ENCODE measurements at regions not wholly inside any gene's neighbourhood (a gene's known extent, or its start where the extent isn't known, plus 50 kb on each side); places are given as distances from the start of the nearest gene placed in this dataset.

DNA sequence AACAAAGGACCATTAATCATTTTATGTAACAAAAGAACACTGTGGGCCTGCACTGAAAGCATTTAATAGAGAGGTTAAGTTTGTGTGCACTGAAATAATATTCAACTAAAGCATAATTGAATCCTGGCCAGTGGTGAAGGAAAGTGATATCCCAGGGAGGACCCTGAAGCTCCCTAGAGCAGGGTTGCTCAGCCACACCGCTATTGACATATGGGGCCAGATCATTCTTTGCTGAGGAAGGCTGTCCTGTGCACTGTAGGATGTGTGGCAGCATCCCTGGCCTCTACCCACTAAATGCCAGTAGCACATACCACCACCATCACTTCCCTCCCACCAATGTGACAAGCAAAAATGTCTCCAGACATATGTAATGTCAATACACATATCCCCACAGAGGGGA lies 166.1 kb upstream of the MTNR1B start:
- Histone ChIP-seq H3K4me3 (replicated peaks in 1 of 3; ENCODE audit: insufficient read depth in 1 of 3, low read depth in 2 of 3, low read length in 3 of 3) (no peak overlapping the region), H3K4me1 (ENCODE audit: insufficient read depth, low read length) (no peaks in the 10 kb centered on the region), H3K79me2 (ENCODE audit: insufficient read depth, low read length) (no peaks in the 10 kb centered on the region), H2AFZ (ENCODE audit: low read length) (no peak overlapping the region), H3K27me3 (ENCODE audit: control insufficient read depth in 1 of 2, insufficient read depth in 2 of 2, low read length in 2 of 2) (no peaks in the 10 kb centered on the region), H3K27ac (ENCODE audit: extremely low read length, insufficient read depth, low read length) (no peak overlapping the region), H4K20me1 (ENCODE audit: insufficient read depth, low read length) (no peaks in the 10 kb centered on the region), H3K36me3 (replicated peaks in 1 of 2; ENCODE audit: control insufficient read depth in 1 of 2, insufficient read depth in 2 of 2, low read length in 2 of 2) (no peaks in the 10 kb centered on the region), H3K9me3 (ENCODE audit: low read length) (no peaks in the 10 kb centered on the region), H3K4me2 (ENCODE audit: low read depth, low read length) (no peak overlapping the region), H3K9ac (ENCODE audit: insufficient read depth, low read depth, low read length) (no peak overlapping the region)
- FAIRE-seq (no peak), DNase-seq (ENCODE audit: low spot score) (no peak), ATAC-seq (no peak)
- POLR2A ChIA-PET: no interaction called here
- in situ Hi-C loops (cut with HindIII; ENCODE audit: extremely low pct_ligation_motif_present, low pct_unique_long_range_greater_than_20kb) (no loop called here), intact Hi-C loops (cut with micrococcal nuclease; ENCODE audit: unreplicated experiment) (no loop called here)
- no TSS peak for BruUV-seq (replicated peaks)
- no CpG with 5 or more reads among the region's 1 CpG for WGBS (ENCODE audit: low lambda C conversion rate)
- TF ChIP-seq ZNF441 (CRISPR knock-in tag; IDR thresholded peaks at IDR 0.05; ENCODE audit: borderline replicate concordance) (no peak), KAT8 (CRISPR knock-in tag; IDR thresholded peaks at IDR 0.05) (no peak), ZNF335 (CRISPR knock-in tag; IDR thresholded peaks at IDR 0.05) (no peak), MBNL3 (CRISPR knock-in tag; conservative IDR thresholded peaks at IDR 0.05) (no peak), MLLT10 (CRISPR knock-in tag; IDR thresholded peaks at IDR 0.05) (no peak), NPAS2 (CRISPR knock-in tag; IDR thresholded peaks at IDR 0.05; ENCODE audit: borderline replicate concordance) (no peak), MZF1 (CRISPR knock-in tag; IDR thresholded peaks at IDR 0.05; ENCODE audit: borderline replicate concordance) (no peak), FOXC1 (CRISPR knock-in tag; IDR thresholded peaks at IDR 0.05; ENCODE audit: borderline replicate concordance) (no peak), NFRKB (IDR thresholded peaks at IDR 0.05) (no peak)
- TF ChIP-seq, protein P1, sequence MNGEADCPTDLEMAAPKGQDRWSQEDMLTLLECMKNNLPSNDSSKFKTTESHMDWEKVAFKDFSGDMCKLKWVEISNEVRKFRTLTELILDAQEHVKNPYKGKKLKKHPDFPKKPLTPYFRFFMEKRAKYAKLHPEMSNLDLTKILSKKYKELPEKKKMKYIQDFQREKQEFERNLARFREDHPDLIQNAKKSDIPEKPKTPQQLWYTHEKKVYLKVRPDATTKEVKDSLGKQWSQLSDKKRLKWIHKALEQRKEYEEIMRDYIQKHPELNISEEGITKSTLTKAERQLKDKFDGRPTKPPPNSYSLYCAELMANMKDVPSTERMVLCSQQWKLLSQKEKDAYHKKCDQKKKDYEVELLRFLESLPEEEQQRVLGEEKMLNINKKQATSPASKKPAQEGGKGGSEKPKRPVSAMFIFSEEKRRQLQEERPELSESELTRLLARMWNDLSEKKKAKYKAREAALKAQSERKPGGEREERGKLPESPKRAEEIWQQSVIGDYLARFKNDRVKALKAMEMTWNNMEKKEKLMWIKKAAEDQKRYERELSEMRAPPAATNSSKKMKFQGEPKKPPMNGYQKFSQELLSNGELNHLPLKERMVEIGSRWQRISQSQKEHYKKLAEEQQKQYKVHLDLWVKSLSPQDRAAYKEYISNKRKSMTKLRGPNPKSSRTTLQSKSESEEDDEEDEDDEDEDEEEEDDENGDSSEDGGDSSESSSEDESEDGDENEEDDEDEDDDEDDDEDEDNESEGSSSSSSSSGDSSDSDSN (CRISPR knock-in tag; IDR thresholded peaks at IDR 0.05): no peak
- TF ChIP-seq, protein P2, sequence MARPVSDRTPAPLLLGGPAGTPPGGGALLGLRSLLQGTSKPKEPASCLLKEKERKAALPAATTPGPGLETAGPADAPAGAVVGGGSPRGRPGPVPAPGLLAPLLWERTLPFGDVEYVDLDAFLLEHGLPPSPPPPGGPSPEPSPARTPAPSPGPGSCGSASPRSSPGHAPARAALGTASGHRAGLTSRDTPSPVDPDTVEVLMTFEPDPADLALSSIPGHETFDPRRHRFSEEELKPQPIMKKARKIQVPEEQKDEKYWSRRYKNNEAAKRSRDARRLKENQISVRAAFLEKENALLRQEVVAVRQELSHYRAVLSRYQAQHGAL (CRISPR knock-in tag; IDR thresholded peaks at IDR 0.05; ENCODE audit: not compliant biosample characterization): no peak
- TF ChIP-seq, protein P3, sequence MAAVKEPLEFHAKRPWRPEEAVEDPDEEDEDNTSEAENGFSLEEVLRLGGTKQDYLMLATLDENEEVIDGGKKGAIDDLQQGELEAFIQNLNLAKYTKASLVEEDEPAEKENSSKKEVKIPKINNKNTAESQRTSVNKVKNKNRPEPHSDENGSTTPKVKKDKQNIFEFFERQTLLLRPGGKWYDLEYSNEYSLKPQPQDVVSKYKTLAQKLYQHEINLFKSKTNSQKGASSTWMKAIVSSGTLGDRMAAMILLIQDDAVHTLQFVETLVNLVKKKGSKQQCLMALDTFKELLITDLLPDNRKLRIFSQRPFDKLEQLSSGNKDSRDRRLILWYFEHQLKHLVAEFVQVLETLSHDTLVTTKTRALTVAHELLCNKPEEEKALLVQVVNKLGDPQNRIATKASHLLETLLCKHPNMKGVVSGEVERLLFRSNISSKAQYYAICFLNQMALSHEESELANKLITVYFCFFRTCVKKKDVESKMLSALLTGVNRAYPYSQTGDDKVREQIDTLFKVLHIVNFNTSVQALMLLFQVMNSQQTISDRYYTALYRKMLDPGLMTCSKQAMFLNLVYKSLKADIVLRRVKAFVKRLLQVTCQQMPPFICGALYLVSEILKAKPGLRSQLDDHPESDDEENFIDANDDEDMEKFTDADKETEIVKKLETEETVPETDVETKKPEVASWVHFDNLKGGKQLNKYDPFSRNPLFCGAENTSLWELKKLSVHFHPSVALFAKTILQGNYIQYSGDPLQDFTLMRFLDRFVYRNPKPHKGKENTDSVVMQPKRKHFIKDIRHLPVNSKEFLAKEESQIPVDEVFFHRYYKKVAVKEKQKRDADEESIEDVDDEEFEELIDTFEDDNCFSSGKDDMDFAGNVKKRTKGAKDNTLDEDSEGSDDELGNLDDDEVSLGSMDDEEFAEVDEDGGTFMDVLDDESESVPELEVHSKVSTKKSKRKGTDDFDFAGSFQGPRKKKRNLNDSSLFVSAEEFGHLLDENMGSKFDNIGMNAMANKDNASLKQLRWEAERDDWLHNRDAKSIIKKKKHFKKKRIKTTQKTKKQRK (IDR thresholded peaks at IDR 0.05; ENCODE audit: low read length): no peak
- CTCF ChIA-PET (ENCODE audit: low intra/inter-chr PET ratio, low total read pairs): no interaction called here
